Liver (tissue), 3 donors: ENCODE measurements at regions not wholly inside any gene's neighbourhood (a gene's known extent, or its start where the extent isn't known, plus 50 kb on each side); places are given as distances from the start of the nearest gene placed in this dataset.

Source experiments
- ATF3 ChIP-seq: IDR thresholded peaks from 2 replicates; pipeline ENCODE4 v1.6.1; 2016; ENCODE audit warnings: antibody characterized with exemption
- CTCF ChIP-seq: fragments of 150-350 bp; IDR thresholded peaks from 2 replicates; pipeline ENCODE4 v1.5.1; 2017; ENCODE audit warnings: improper control_type of control experiment, low read depth, low read length; ENCODE audit not compliant: missing input control
- GABPA ChIP-seq, 2 donors: IDR thresholded peaks in 1 of 2; conservative IDR thresholded peaks in 1 of 2; 2 replicates each; pipeline ENCODE4 v1.6.1; 2016; ENCODE audit warnings: antibody characterized with exemption in 2 of 2, mild to moderate bottlenecking in 1 of 2, moderate library complexity in 1 of 2
- REST ChIP-seq: IDR thresholded peaks from 2 replicates; pipeline ENCODE4 v1.6.1; 2016; ENCODE audit warnings: antibody characterized with exemption, mild to moderate bottlenecking
- TAF1 ChIP-seq: conservative IDR thresholded peaks from 2 replicates; pipeline ENCODE4 v1.6.1; 2016; ENCODE audit warnings: antibody characterized with exemption, mild to moderate bottlenecking
- donor health status: healthy.
- donor health status: healthy.

- no peak for TF ChIP-seq CTCF
- TF ChIP-seq ATF3, result no peak
- TF ChIP-seq TAF1, result no peak
- TF ChIP-seq GABPA (IDR thresholded peaks at IDR 0.05 in 1 of 2, conservative IDR thresholded peaks at IDR 0.05 in 1 of 2), result no peak
- no peak for TF ChIP-seq REST
Measured at GRCh38 chr2:58638256-58638805, 397.2 kb upstream of the FANCL start.
